ENCODE measurements at regions not wholly inside any gene's neighbourhood (a gene's known extent, or its start where the extent isn't known, plus 50 kb on each side); places are given as distances from the start of the nearest gene placed in this dataset.
A peak's percentile ranks its signal among the peaks of the same experiment; 100 is the strongest.
"Not testable (repeated sequence)": the region's sequence is repeated elsewhere in the genome, so short reads cannot be mapped to it uniquely, and the experiment has no call there.

DNA sequence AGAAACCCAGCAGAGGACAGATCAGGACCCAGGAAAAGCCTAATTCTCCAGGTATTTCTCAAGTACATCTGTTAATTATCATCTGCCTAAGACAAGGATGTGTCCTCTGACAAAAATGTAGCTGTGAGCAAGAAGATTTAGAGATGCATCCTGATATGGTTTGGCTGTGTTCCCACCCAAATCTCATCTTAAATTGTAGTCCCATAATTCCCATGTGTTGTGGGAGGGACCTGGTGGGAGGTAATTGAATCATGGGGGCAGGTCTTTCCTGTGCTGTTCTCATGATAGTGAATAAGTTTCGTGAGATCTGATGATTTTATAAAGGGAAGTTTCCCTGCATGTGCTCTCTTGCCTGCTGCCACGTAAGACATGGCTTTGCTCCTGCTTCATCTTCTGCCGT lies 381.8 kb downstream of the BUD13 start:
- no peak for DNase-seq (ENCODE audit: low read depth in 4 of 4, low spot score in 2 of 4)

DNA sequence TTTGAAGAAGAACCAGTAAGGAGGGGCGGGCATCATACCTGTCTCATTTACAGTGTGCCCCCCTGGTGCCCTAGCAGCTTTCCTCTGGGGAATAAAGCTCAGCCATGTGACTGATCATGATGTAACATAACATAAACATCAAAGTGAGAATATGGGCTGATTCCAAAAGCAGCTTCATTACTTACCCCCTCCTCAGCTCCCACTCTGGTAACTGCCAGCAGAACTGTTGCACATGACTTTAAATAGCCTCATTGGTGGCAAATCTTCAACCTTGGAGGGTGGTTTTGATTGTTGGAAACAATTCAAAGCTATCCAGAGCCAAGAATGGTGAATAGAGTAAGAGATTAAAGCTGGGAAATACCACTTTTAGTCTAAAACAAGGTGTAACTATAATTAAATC lies 384.6 kb downstream of the BUD13 start:
- DNase-seq (ENCODE audit: low read depth in 4 of 4, low spot score in 2 of 4) = no peak

DNA sequence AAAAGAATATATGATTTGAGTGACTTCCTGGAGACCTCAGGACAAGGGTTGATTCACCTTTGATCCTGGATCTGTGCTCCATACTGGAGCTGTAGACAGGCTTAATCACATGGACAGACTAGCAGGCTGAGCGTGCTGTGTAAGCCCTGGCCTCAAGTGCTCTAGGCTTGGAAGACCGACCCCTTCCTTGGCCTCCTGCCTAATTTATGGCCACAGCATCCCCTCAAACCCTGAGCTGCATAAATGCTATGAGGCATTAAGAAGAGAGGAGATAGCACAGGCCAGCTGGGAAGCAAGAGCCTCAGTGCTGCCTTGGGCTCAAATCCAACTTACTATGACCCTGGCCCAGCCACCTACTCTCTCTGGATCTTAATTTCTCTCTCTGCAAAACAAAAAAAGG lies 385.1 kb downstream of the BUD13 start:
- no peak for DNase-seq (ENCODE audit: low read depth in 4 of 4, low spot score in 2 of 4)

DNA sequence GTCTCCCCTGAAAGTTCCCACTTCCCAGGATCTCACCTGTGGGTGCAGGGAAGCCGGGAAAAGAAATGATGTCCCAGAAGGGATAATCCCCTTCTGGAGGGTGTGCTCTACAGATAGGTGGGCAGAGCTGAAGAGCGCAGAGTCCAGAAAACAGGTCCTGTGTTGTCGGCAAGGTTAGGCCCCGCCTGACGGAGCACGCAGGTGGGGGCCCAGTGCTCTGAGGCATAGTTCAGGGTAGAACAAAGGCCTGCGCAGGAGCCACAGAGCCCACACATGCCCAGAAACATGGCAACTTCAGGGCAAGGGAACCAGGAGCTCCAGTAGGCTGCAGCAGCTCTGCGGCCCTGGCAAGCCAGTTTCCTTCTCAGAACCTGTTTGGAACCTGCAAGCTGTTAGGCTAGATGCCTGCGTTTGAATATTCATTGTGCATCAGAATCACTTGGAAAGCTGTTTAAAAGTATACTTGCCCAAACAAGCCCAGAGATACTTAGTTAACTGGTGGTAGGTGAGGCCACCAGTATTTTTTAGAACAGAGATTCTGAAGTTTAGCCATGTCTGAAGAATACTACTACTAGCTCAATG lies 386.6 kb downstream of the BUD13 start:
- no peak for DNase-seq (ENCODE audit: low read depth in 4 of 4, low spot score in 2 of 4)

DNA sequence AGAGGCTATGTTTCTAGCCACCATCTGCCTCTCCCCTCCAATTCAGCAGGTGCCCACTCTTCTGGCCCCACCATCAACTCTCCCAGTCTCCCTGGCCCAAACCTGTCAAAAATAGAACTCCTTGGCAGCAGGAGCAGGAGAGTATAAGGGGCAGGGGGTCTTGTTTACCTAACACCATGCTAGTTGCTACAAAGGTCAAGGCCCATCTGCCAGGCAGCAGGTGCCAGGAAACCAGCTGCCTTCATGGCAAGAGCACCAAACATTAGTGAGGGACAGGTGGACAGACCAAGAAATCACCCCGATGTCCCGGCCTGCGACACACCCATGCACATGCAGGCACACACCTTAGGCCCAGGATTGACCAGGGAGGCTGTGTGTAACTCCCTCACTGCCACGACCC lies 387.9 kb downstream of the BUD13 start:
- no peak for DNase-seq (ENCODE audit: low read depth in 4 of 4, low spot score in 2 of 4)

DNA sequence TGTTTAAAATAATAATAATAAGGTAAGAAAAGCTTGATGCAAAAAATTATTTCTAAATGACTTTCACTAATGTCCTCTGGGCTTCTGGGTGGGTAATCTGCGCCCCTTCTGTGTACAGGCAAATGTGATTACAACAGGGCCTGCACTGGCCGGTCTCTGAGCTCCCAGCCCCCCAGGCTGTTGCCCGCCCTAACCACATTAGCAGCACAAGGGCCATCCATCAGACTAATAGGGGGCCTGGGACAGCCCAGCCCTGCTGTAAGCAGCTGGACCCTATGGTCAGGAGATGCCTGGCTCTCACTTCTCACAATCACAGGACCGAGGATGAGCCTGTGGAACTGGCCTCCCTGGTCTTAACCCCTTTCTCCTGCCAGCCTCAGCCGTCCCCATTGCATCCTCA lies 388.4 kb downstream of the BUD13 start:
- no peak for DNase-seq (ENCODE audit: low read depth in 4 of 4, low spot score in 2 of 4)

DNA sequence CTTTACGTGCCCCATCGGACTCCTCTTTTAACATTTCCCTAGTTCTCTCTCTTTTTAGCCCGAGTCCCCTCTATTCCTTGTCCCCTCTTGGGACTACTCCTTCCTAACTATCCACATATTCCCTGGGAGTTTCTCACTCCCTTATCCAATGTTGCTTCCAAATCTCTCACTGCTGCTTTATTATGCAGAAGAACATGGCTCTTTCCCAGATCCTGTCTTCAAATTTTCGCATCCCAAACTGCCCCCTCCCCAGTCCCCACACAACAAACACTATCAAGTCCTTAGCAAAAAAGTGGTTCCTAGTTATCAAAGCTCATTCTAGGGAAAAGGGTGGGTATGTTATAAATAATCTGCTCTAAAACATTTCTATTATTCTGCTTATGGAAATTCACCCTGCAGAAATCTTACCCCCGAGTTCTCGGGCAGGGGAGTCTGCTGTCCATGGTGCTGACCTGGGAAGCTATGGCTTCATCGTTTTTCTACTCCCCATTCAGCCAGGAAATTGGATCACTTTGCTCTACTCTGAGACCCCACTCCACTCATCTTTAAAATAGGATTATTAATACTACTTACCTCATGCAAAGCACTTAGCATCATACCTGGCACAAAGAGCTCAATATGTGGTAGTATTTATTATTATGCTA lies 393.5 kb downstream of the BUD13 start:
- DNase-seq (ENCODE audit: low read depth in 4 of 4, low spot score in 2 of 4) = peak; percentile 39 to 71 (median 49)

DNA sequence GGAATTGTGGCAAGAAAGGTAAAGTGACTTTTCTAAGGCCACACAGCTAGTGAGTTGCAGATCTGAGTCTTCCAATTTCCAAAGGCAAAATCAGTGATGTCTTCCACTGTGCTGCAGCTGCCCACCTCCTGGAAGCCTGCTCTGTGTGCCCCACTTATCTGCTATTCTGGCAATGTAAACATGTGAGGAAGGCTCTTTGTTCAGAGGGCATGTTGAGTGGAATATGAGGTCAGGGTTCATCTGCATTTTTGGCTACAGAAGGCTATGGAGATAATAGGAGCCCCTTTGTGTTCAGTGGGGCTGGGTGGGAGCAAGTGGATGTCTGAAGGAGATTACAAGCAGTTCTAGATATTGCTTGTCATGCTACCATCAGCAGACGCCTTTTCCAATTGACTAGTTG lies 396.2 kb downstream of the BUD13 start:
- no peak for DNase-seq (ENCODE audit: low read depth in 4 of 4, low spot score in 2 of 4)

DNA sequence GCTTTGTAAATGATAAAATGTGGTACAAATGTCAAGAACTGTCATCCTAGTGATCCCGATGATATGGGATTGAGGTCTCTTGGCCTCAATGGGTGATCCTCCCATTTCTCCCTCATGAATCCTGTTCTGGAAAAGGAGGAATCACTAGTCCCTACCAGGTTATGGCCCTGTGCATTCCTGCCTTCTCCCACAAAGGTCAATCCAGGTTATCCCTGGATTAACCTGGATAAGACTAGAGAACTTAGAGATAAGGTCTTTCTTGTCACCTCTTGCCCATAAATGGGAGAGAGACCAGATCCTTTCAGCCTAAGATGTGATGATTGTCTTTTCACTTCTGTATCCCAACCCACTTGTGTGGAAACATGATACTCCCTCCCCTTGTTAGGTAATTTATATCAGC lies 396.7 kb downstream of the BUD13 start:
- DNase-seq (ENCODE audit: low read depth in 4 of 4, low spot score in 2 of 4) = no peak

DNA sequence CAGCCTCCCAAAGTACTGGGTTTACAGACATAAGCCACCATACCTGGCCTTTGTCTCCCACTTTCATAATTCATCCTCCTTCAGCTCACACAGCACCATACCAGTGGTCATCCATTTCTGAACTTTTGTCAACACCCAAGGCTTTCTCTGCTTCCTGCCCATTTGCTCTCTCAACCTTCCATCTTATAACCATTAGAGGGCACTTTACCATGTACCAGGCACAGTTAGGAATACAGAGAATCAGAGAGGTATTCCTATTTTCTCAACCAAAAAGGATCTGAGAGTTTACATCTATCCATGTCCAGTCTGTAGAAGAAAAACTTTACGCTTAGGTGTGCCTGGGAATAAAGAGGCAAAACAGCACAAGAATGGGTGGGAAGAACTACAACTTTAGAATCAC lies 397.6 kb downstream of the BUD13 start:
- no peak for DNase-seq (ENCODE audit: low read depth in 4 of 4, low spot score in 2 of 4)

DNA sequence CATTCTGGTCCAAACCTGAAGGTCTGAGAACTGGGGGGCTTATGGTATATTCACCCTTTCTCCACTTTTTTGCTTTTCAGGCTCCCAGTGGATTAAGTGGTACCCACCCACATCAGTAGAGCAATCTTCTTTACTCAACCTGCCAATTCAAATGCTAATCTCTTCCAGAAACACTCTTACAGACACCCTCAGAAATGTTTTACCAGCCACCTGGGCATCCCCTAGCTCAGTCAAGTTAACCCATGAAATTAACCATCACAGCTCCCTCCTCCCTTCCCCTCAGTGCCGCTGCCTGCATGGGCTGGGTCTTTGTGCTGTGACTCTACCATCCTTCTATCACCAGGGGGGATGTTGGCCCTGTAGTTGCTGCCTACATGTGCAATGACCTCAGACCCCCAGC lies 398.7 kb downstream of the BUD13 start:
- no peak for DNase-seq (ENCODE audit: low read depth in 4 of 4, low spot score in 2 of 4)

DNA sequence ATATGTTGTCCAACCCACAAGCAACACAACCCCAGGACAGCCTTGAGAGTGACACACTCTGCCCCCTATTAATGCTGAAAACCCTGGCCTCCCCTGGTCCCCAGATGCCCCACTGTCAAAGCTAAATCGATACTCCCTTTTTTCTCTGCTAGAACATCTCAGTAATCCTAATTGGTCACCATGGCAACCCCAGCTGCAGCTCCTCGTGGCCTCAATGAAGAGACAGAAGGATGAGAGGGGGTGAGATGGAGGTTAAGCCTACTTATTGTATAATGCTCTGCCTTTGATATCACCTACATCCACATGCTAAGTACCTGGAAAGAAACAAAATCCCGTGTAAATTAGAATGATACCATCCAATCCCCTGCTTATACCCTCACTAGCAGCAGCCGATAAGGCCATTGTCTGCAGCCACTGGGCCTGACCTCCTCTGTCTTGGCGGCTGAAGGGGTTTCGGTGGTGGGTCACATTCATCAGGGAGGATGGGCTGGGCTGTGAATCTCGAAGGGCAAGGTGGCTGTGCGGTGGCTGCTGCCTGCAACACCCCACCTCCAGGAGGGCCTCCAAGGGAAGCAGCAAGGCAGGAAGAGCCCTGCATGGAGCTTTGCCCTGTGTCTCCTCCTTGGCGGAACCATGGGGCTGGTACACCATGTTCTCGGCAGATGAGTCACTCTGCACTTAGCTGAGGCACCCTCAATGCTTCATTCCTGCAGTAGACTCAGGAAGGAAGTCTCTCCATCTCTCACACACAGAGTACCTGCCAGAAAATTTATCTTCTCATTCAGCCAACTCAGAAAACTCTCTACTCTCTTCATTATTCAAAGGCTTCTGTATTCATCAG lies 399.5 kb downstream of the BUD13 start:
- DNase-seq (ENCODE audit: low read depth in 4 of 4, low spot score in 2 of 4) = no peak

DNA sequence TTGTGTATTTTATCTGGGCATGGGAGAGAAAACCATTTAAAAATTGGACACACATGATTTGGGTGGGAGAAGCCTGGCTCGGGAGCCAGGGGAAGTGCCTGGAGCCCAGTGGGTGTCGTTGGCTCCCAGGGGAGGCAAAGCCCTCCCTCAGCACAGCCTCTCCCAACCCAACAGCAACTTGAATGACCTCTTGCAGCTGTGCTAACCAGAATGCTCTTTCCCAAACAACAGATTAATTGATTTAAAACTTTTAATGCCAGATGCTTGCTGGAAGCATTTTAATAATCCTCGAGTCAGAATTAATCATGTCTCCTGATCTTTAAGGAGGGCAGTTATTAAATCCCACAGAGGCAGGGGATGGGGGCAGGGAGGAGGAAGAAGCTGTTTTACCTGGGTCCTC lies 401.6 kb downstream of the BUD13 start:
- DNase-seq (ENCODE audit: low read depth in 4 of 4, low spot score in 2 of 4) = no peak

DNA sequence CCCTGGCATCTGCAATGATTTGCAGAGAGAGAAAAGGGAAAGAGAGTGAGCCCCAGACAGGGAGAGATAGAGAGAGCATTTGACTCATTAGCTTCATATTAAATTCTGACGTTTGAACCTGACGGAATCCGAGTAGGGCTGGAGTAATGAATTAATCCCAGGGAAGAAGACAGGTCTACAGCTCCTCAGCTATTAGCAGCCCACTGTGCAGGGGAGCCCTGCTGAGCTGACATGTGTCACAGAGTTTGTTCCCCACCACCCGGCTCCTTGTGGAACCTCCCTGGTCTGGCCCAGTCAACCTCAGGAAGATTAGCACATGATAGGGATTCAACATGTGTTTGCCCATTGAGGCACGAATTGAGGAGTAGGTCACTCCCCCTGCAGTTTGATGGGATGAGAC lies 404.0 kb downstream of the BUD13 start:
- DNase-seq (ENCODE audit: low read depth in 4 of 4, low spot score in 2 of 4) = no peak

DNA sequence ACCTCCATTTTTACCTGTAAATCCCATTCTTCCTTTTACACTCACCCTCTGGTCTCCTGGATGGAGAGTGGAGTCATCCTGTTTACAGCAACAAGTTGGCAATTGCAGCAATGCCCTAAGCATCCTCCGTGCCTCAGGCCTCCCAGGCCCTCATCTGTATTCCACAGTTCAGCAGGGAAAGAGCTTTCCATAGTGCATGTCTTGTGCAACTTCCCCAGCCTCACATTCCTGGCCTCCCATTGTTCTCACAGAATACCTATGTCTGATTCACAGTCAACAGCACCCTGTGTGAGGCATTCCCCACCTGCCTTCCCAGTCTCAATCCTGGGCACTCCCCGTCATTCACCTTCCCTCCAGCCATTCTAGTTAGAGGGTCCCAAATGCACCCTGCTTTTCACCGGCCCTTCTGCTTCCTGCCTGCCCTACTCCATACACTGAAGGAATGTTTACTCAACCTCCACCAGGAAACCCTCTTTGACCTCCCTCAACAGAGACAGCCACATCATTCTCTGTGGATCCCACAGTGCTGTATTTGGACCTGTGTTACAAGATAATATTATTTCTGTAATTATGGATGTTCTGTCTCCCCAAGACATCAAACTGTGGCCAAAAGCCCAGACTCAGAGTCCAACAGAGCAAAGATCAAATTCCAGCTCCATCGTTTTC lies 405.7 kb downstream of the BUD13 start:
- DNase-seq (ENCODE audit: low read depth in 4 of 4, low spot score in 2 of 4) = no peak

DNA sequence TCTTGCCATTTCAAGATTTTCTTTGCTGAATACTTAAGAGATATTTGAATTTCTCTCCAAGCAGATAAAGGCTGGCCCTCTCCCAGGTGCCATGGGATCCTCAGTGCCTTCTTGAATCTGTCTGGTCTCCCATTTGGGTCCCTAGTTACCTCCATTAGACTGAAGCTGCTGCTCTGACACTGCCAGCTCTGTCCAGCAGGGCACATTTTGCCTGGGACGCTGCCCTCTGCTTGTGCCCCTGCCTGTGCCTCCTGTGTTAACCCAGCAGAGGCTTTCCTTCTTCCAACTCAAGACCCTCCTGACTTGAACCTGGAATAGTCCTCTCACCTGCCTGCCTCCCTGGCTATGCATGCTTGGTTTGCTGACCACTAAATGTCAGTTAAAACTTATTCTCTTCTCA lies 406.3 kb downstream of the BUD13 start:
- DNase-seq (ENCODE audit: low read depth in 4 of 4, low spot score in 2 of 4) = no peak

DNA sequence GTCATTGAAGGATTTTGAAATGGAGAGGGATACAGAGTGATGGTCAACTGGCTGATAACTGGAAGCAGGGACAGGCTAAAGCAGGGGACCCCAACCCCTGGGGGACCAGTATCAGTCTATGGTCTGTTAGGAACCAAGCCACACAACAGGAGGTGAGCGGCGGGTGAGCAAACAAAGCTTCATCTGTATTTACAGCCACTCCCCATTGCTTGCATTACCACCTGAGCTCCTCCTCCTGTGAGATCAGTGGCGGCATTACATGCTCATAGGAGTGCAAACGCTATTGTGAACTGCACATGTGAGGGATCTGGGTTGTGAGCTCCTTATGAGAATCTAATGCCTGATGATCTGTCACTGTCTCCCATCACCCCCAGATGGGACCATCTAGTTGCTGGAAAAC lies 407.9 kb downstream of the BUD13 start:
- DNase-seq (ENCODE audit: low read depth in 4 of 4, low spot score in 2 of 4) = not testable (repeated sequence)

DNA sequence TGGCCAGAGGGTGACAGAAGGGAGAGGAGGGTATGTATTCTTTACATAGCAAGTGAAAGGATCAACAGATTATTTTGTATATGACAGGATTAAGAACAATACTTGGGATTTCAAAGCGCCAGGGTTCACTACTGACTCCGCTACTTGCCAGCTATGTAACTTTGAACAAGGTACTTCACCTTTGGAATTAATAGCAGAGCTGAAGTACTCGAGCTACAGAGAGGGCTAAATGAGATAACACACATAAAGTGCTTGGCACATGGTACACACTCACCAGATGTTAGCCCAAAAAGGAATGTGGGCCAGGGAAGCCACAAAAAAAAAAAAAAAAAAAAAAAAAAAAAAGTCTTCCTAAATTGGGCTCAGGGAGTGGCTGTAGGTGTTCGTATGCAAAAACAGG lies 408.4 kb downstream of the BUD13 start:
- DNase-seq (ENCODE audit: low read depth in 4 of 4, low spot score in 2 of 4) = no peak

DNA sequence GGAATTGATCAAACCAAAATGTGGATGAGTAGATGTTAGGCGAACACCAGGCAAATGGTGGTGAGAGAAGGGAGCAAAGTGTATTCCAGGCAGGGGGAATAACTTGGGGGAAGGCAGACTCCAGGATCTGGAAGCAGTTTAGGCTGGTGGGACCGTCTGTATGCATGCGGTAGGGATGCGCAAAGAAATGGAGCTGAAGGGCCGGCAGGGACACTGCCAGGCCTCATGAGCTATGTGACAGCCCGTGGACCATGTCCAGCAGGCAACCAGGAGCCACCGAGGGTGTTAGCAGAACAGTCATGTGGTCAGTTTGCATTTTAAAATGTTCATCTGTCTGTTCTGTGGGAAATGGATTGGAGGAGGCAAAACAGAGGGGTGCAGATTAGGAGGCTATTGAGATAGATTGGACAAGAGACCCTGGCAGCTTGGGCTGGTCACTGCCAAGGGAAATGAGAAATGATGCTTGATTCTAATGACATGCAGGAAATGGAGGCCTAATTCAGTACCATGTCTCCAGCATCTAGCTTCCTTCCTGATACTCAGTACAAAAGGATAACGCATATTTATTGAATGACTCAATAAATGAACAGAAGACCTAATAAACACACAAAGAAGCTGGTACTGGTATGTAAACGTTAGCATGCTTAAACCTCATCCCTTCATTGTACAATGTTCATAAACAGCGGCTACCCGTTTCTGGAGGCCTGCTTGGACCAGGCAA lies 412.4 kb downstream of the BUD13 start:
- no peak for DNase-seq (ENCODE audit: low read depth in 4 of 4, low spot score in 2 of 4)

DNA sequence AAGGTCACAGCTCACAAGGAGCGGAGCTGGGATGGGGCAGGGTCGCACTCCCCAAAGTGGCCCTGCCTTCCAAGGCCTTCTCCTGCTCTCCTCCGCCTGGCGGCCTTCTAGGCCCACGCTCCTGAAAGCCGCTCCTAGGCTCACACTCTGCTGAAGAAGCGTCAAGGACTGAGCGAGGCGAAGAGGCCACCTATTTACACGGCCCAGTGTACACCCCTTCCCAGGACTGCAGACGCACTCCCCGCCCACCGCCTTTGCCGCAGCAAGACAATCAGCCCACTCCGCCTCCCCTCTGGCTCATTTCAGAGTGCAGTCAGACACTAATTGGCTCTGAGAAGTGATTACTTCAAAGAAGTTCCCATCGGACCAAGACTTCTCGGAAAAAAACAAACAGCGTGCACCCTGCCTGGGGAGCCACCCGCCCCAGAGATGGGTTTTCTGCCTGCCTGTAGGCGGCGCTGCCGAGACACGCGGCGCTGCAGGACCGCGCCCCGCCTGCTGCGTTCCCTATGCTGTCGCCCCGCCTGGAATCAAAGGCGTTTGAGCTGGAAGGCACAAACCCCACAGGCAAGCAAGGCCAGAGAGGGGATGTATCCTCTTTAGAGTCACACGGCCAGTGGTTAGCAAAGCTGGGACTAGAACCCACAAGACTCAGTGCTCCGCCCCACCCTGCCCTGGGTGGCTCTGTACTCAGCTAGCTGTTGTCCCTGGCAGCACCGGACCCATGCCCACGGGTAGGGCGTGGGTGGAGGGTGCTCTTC lies 414.8 kb downstream of the BUD13 start:
- DNase-seq (ENCODE audit: low read depth in 4 of 4, low spot score in 2 of 4) = peak in 1 of 4 donors; percentile 52
